SK-N-SH (cell line): ENCODE measurements at regions not wholly inside any gene's neighbourhood (a gene's known extent, or its start where the extent isn't known, plus 50 kb on each side); places are given as distances from the start of the nearest gene placed in this dataset.

Experiments
- small RNA-seq, 7 experiments: library from RNA; depleted of rRNA; stranded (forward); fragments of <200 nt; gene quantifications; one replicate each; pipeline ENCODE3, GENCODE V24; 2012

Small RNA genes in the stretch of these regions (small RNA-seq; reads per million reads assigned to genes)
- 0 reads per million in 7 experiments for gene RN7SKP136
